Adipocyte (in vitro differentiated cells): ENCODE measurements at regions not wholly inside any gene's neighbourhood (a gene's known extent, or its start where the extent isn't known, plus 50 kb on each side); places are given as distances from the start of the nearest gene placed in this dataset.

Experiments
- DNase-seq: peaks from one replicate; pipeline ENCODE4 v3.0.0-alpha.2; 2015; ENCODE audit warnings: low read depth
- H3K27me3 ChIP-seq: replicated peaks from 2 replicates; pipeline ENCODE4 v1.7.0; 2013; ENCODE audit warnings: mild to moderate bottlenecking, low read length, moderate library complexity; ENCODE audit not compliant: control insufficient read depth, insufficient read depth
- H3K36me3 ChIP-seq: 2 replicates; pipeline ENCODE4 v1.7.0; 2013; ENCODE audit warnings: low read length, mild to moderate bottlenecking, moderate library complexity; ENCODE audit not compliant: control insufficient read depth, insufficient read depth, severe bottlenecking
- H3K4me1 ChIP-seq: 2 replicates; pipeline ENCODE4 v1.7.0; 2013; ENCODE audit warnings: mild to moderate bottlenecking, low read length, moderate library complexity; ENCODE audit not compliant: control insufficient read depth, insufficient read depth
- H3K4me3 ChIP-seq: 2 replicates; pipeline ENCODE4 v1.7.0; 2013; ENCODE audit warnings: mild to moderate bottlenecking, low read length, moderate library complexity
- H3K9ac ChIP-seq: 2 replicates; pipeline ENCODE4 v1.7.0; 2013; ENCODE audit warnings: mild to moderate bottlenecking, low read length, moderate library complexity
- H3K9me3 ChIP-seq: 2 replicates; pipeline ENCODE4 v1.7.0; 2013; ENCODE audit warnings: mild to moderate bottlenecking, low read length, moderate library complexity; ENCODE audit not compliant: control insufficient read depth

GRCh38 chr4:30518211-30518610 lies 202.0 kb upstream of the PCDH7 start:
- no peak for DNase-seq
- Histone ChIP-seq H3K4me1 (no peaks in the 10 kb centered on the region), H3K27me3 (no peaks in the 10 kb centered on the region), H3K9ac (no peak overlapping the region), H3K9me3 (no peaks in the 10 kb centered on the region), H3K4me3 (no peak overlapping the region), H3K36me3 (no peaks in the 10 kb centered on the region)

DNA sequence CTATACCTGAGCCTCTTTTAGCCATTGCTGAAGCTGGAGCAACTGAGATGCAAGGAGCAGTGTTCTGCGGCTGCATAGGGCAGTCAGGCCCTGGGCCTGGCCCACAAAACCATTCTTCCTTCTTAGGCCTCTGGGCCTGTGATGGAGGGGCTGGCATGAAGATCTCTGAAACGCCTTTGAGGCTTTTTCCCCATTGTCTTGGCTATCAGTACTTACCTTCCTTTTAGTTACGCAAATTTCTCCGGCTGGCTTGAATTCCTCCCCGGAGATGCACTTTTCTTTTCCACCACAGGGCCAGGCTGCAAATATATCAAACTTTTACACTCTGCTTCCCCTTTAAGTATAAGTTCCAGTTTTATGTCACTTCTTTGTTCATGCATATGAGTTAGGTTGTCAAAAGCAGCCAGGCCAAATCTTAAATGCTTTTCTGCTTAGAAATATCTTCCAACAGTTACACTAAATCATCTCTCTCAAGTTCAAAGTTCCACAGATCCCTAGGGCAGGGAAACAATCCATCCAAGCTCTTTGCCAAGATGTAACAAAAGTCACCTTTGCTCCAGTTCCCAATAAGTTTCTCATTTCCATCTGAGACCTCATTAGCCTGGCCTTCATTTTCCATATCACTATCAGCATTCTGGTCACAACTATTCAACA lies 194.4 kb upstream of the PCDH7 start:
- Histone ChIP-seq H3K9me3 (no peaks in the 10 kb centered on the region), H3K4me1 (peaks cover 4% of the 10 kb centered on the region), H3K27me3 (no peaks in the 10 kb centered on the region), H3K4me3 (no peak overlapping the region), H3K9ac (no peak overlapping the region), H3K36me3 (no peaks in the 10 kb centered on the region)
- DNase-seq: no peak

DNA sequence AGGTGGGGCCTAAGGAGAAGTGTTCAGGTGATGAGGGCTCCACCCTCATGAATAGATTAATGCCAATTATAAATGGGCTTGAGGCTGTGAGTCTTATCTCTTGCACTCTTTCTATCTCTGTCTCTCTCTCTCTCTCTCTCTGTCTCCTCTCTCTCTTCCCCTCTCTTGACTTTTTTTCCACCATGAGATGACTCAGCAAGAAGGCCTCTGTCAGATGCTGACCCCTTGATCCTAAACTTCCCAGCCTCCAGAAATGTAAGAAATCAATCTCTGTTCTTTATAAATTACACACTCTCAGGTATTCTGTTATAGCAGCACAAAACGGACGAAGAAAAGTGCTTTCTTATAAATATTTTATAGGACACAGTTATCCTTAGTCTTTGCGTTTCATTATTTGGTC lies 184.9 kb upstream of the PCDH7 start:
- H3K4me1 ChIP-seq: no peaks in the 10 kb centered on the region
- no peaks in the 10 kb centered on the region for H3K36me3 ChIP-seq
- DNase-seq: no peak
- H3K9ac ChIP-seq: no peak overlapping the region
- peaks cover 12% of the 10 kb centered on the region for H3K27me3 ChIP-seq
- H3K4me3 ChIP-seq: no peak overlapping the region
- H3K9me3 ChIP-seq: no peaks in the 10 kb centered on the region

GRCh38 chr4:30536231-30536630 lies 183.9 kb upstream of the PCDH7 start:
- Histone ChIP-seq H3K4me1 (no peaks in the 10 kb centered on the region), H3K9ac (no peak overlapping the region), H3K36me3 (no peaks in the 10 kb centered on the region), H3K27me3 (peaks cover 15% of the 10 kb centered on the region), H3K4me3 (no peak overlapping the region), H3K9me3 (no peaks in the 10 kb centered on the region)
- no peak for DNase-seq

DNA sequence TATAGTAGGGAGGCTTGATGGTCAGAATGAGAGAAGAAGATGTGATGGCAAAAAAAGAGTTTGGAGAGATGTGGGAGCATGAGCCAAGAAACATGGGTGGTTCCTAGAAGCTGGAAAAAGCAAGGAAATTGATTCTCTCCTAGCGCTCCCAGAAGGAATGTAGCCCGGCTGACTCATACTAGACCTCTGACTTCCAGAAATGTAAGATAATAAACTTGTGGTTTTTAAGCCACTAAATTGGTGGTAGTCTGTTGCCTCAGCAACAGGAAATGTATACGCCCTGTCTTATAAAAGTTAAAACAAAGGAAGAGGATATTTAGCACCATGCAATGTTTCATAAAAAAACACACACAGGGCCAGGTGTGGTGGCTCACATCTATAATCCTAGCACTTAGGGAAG lies 182.7 kb upstream of the PCDH7 start:
- H3K36me3 ChIP-seq: no peaks in the 10 kb centered on the region
- H3K4me1 ChIP-seq: no peaks in the 10 kb centered on the region
- no peak overlapping the region for H3K4me3 ChIP-seq
- no peak overlapping the region for H3K9ac ChIP-seq
- peaks cover 15% of the 10 kb centered on the region for H3K27me3 ChIP-seq
- DNase-seq: peak; percentile 71
- H3K9me3 ChIP-seq: no peaks in the 10 kb centered on the region

- Histone ChIP-seq H3K4me1 (no peaks in the 10 kb centered on the region), H3K9ac (no peak overlapping the region), H3K27me3 (peaks cover 14% of the 10 kb centered on the region), H3K9me3 (no peaks in the 10 kb centered on the region), H3K36me3 (no peaks in the 10 kb centered on the region), H3K4me3 (no peak overlapping the region)
- DNase-seq: no peak
Observed at GRCh38 chr4:30538794-30539193, 181.4 kb upstream of the PCDH7 start.

- no peaks in the 10 kb centered on the region for H3K4me1 ChIP-seq
- DNase-seq: no peak
- H3K27me3 ChIP-seq: peaks cover 7% of the 10 kb centered on the region
- no peaks in the 10 kb centered on the region for H3K36me3 ChIP-seq
- no peaks in the 10 kb centered on the region for H3K9me3 ChIP-seq
- H3K9ac ChIP-seq: no peak overlapping the region
- H3K4me3 ChIP-seq: no peak overlapping the region
Observed at GRCh38 chr4:30543057-30543456, 177.1 kb upstream of the PCDH7 start.

DNA sequence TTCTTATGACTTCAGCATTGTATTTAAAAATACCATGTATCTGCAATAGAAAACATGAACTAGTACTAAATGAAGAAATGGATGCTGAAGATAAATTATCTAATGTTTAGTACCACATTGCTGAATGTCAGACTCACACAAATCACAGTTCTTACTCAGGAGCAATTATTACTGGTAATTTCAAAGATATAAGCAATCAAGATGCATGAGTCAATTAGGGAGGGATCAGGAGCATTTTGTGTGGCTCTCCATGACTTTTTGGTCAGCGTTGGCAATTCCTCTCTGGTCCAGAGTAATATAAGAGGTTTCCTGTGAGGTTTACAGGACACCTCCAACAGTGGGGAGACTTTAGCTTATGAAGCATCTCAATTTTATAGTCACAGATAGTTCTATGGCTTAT lies 167.0 kb upstream of the PCDH7 start:
- DNase-seq: no peak
- no peaks in the 10 kb centered on the region for H3K27me3 ChIP-seq

DNA sequence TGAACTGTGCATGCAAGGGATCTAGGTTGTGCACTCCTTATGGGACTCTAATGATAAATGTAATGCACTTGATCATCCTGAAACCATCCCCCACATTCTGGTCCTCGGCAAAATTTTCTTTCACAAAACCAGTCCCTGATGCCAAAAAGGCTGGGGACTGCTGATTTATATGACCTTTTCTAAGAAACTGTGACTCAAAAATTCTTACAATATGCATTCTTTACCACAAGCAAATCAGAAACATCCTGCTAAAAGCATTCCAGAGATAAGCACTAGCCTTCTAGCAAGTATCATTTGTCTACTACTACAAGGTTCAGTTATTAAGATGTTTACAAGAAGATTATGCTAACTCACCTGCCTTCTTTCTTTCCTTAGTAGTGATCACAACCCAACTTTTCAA lies 166.5 kb upstream of the PCDH7 start:
- Histone ChIP-seq H3K4me1 (no peaks in the 10 kb centered on the region), H3K4me3 (no peak overlapping the region), H3K36me3 (no peaks in the 10 kb centered on the region), H3K27me3 (no peaks in the 10 kb centered on the region), H3K9me3 (no peaks in the 10 kb centered on the region), H3K9ac (no peak overlapping the region)
- DNase-seq: peak; percentile 3

More for the DNA sequence above, 167.0 kb upstream of the PCDH7 start:
- no peaks in the 10 kb centered on the region for H3K9me3 ChIP-seq
- H3K4me1 ChIP-seq: no peaks in the 10 kb centered on the region
- no peaks in the 10 kb centered on the region for H3K36me3 ChIP-seq
- no peak overlapping the region for H3K9ac ChIP-seq
- no peak overlapping the region for H3K4me3 ChIP-seq

DNA sequence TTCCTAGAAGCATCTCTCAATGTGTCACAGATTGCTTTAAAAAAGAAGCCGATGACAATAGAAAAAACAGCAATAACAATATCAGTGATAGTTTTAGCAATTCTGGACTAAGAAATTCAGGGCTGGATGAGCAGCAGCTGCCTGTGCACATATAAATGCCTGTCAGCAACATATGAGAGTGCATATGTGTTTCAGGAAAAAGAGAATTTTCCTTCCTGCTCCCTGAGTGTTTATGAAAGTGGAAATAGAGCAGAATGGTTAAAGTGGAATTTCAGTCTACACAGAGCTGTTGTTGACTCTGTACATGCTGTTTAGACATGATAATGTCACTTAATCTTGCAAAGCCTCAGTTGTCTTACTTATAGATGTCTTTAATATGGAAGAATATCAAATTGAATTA lies 164.4 kb upstream of the PCDH7 start:
- H3K4me3 ChIP-seq: no peak overlapping the region
- no peak for DNase-seq
- H3K36me3 ChIP-seq: no peaks in the 10 kb centered on the region
- no peaks in the 10 kb centered on the region for H3K4me1 ChIP-seq
- no peak overlapping the region for H3K9ac ChIP-seq
- H3K9me3 ChIP-seq: no peaks in the 10 kb centered on the region
- H3K27me3 ChIP-seq: no peaks in the 10 kb centered on the region

GRCh38 chr4:30559481-30559880 lies 160.7 kb upstream of the PCDH7 start:
- no peaks in the 10 kb centered on the region for H3K27me3 ChIP-seq
- peaks cover 23% of the 10 kb centered on the region for H3K9me3 ChIP-seq
- H3K4me3 ChIP-seq: no peak overlapping the region
- H3K36me3 ChIP-seq: no peaks in the 10 kb centered on the region
- no peak for DNase-seq
- H3K4me1 ChIP-seq: no peaks in the 10 kb centered on the region
- no peak overlapping the region for H3K9ac ChIP-seq

- Histone ChIP-seq H3K36me3 (no peaks in the 10 kb centered on the region), H3K27me3 (no peaks in the 10 kb centered on the region), H3K9me3 (no peaks in the 10 kb centered on the region), H3K9ac (no peak overlapping the region), H3K4me3 (no peak overlapping the region), H3K4me1 (no peaks in the 10 kb centered on the region)
- no peak for DNase-seq
Observed at GRCh38 chr4:30586850-30587249, 133.3 kb upstream of the PCDH7 start.
